HG03039 (cell line): ENCODE measurements at regions not wholly inside any gene's neighbourhood (a gene's known extent, or its start where the extent isn't known, plus 50 kb on each side); places are given as distances from the start of the nearest gene placed in this dataset.

ENCODE experiments used
- ATAC-seq: cut with Tn5 transposase; IDR thresholded peaks from one replicate; pipeline ENCODE4 v1.9.1; 2021; ENCODE audit warnings: mild to moderate bottlenecking, moderate library complexity; ENCODE audit not compliant: unreplicated experiment

DNA sequence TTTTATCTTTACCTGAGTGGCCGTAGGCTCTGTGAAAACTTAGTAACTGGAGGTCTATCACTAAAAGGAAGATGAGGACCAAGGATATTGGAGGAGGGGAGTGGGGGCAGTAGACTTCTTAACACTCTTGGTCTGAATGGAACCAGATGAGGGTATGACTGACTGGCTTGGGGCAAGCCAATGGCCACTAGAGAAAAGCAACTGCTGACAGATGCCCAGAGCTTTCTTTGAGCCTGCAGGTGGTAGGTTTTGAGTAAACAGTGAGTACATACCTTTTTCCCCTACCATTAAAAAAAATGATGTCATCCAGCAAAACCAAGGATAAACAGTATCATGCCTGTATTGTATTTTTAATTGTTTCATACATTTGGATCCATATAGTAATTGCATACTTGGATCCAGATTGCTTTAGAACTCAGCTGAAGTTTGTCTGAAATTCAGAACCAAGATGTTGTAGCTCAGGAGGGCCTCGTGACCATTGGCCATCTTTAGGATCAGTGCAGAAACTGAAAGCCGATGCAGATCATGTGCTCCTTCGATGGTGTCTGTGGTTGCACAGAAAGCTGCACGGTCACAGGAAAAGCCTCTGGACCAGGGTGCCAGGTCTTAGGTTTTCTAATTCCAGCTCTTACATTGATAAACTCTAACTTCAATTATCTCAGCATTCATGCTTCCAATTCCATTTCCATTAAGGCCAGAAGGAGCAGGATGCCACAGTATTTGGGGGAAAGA is 131.0 kb downstream of the PDGFRA start:
- ATAC-seq = no peak

DNA sequence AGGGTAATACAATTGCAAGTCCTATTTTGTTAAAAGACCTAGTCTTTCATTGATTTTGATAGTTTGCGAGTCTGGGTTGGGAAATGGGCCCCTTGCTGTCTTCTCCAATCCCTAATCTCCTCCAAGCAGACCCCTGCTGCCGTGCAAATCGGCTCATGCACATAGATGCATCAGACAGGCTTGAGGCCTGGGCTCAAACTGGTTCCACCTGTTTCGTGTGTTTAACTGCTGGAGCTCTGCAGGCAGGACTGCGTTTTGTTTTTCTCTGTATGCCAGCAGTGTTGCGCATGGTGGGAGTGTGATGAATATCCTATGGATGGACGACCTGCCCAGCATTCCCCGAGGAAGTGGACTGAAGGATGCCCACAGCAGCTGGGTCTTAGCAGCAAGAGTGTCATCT is 133.9 kb downstream of the PDGFRA start:
- no peak for ATAC-seq

DNA sequence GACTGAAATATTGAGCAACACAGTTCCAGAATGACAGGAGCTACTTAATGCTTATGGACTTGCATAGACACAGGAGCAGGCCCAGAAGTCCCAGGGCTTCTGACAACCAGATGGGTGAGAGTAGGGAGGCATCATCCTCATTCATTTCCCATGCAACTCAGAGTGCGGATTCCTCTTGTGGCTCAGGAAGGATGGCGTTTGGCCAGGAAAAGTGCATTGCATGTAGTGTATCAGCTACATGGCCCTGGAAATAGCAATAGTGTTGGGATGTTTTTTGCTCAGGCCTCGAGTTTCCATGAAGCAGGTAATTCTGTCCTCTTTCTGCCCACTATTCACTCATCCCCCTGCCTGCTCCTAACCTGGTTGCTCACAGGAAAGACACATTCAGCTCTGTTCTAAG is 136.6 kb downstream of the PDGFRA start:
- no peak for ATAC-seq

DNA sequence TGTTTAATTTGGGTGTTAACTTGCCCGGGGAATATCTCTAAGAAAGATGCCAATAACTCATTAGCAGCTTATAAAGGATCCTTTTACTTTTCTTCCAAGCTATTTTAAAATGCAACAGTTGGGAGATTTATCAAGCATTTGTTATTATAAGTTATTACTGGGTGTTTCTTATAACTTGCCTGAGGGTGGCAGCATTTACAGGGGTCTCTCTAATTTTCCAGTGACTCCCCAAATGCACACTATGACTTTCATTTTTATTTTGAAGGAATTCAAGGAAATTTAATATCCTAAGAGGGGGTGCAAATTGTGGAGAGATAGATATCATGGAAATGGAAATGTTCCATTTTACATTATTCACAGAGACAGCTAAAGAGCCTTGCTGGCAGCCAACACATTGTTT is 138.0 kb downstream of the PDGFRA start:
- no peak for ATAC-seq

DNA sequence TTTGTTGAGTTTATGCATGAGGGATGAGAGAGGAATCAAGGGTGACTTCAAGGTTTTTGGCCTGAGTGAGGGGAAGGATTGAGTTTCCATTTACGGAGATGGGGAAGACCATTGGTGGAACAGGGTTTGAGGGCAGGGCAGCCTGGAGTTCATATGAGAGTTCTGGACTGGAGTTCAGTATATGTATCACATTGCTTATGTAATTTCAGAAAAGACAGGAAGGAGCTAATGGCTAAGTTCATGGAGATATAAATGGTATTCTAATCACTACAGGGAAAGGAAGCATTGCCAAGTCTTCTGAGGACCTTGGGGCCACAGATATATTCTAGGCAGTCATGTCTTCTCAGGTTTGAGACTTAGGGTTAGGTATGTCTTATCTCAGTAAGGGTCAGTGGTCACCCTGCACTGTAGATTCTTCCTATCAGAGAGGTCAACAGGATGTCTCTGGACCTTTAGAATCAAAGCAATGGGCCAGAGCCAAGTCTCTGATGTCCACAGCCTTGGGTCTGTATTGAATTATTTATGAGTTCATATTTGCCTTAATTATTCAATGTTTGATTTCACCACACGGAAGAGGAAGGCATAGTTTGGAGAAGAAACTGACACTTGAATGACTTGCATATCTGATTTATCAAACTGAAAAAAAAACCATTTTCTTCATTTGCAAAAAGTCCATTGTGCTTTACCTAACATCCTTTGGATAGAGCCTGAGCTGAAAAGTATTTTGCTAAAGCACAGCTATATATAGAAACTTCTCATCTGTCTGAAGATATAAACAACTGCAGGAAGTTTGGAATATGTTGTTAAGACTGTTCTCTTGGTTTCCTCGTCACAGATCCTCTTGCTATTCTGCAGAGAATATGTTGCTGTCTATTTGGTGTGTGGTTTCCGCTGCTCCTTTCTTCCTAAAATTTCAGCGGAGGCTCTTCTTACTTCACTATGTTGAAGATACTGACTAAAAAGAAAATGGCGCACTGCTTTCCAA is 139.5 kb downstream of the PDGFRA start:
- no peak for ATAC-seq

DNA sequence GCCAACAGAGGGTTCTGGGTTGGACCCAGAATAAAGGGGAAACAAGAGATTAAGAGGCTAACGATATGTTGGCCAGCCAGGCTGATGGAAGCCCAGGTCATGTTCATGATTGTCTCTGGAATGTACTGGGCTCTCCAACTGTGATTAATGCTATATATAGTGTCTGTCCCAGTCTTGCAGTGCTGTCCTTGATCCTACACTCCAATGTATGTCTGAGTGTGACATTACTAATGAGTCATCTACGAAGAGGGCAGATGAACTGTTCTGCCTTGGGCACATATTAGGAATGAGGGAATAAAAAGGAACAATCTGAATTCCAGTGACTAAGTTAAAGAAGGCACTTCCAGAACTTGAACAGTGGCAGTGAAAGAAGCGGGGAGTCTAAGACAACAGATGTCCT is 142.1 kb downstream of the PDGFRA start:
- no peak for ATAC-seq

DNA sequence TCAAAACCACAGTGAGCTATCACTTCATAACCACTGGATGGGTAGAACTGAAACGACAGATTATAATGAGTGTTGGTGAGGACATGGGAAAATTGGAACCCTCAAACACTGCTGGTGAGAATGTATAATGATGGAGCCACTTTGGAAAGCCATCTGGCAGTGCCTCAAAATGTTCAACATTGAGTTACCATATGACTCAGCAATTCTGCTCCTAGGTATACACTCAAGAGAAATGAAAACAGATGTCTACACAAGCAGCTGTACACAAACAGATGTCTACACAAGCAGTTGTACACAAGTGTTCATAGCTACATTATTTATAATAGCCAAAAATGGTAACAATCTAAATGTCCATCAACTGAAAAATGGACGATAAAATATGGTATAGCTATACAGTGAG is 143.9 kb downstream of the PDGFRA start:
- no peak for ATAC-seq

DNA sequence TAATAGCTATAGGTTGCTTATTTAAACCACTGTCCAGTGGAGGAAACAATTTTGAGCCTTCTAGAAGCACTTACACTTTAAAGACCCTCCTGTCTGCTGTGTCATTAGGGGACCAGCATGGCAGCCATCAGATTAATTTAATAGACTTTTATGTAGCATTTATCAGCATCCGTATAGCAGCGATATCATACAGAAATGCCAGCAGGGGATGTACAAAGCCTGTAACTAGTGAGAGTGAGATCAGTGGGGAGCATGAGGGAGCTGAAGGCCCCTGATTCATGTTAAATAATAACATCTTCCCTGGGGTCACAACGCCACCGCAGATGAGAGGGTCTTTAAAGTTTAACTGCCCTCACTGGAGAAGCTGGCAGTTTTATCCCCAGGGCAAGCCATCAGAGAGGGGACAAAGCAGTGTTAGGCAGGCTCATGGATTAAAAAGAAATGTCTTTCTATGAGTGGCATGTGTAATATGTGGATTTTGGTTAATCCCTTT is 144.7 kb downstream of the PDGFRA start:
- no peak for ATAC-seq

DNA sequence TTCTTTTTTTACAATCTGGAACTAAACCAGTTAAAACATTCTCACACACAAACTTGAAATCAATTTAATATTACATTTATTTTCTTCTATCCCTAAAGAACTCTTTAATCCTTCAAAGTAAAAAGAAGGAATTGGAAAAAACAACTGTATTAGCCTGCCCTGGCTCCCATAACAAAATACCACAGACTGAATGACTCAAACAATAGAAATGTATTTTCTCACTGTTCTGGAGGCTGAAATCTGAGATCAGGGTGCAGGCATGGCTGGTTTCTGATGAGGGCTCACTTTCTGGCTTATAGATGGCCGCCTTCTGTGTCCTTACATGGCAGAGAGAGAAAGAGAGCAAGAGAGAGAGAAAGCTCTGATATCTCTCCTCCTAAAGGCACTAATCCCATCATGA is 149.4 kb downstream of the PDGFRA start:
- ATAC-seq = no peak

DNA sequence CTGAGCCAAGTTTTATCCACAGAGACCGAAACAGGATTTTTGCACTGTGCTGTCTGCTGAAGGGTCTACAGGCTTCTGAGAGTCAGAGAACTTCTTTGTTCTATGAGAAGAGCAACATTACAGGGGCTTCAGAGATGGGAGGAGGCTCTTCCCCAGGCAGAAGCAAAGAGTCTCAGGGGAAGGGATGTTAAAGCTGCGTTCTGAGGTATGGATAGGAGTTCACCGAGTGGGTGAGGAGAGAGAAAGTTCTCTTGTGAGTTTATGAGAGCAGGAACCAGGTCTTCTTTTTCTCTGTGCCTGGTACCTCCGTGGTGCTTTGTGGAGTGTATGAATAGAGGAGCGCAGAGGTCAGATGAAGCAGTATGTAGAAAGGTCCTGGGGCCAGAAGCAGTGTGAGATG is 155.1 kb downstream of the PDGFRA start:
- ATAC-seq = no peak

DNA sequence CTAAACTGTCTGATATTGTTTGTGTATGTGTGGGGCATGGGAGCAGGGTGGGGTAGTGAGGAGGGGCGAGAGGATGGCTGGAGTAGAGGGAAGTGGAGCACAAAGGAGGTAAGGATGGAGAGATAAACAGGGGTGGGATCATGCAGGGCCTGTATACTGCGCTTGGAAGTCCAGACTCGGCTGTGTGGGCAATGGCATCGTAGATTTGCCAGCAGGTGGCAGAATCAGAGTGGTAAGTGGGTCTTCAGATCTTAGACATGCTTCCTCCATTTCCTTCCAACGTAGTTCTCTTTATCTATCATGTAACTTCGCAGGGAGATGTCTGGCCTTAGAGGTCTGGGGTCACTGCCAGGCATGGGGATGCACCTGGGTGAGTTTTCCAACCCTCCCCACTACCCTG is 155.5 kb downstream of the PDGFRA start:
- no peak for ATAC-seq

DNA sequence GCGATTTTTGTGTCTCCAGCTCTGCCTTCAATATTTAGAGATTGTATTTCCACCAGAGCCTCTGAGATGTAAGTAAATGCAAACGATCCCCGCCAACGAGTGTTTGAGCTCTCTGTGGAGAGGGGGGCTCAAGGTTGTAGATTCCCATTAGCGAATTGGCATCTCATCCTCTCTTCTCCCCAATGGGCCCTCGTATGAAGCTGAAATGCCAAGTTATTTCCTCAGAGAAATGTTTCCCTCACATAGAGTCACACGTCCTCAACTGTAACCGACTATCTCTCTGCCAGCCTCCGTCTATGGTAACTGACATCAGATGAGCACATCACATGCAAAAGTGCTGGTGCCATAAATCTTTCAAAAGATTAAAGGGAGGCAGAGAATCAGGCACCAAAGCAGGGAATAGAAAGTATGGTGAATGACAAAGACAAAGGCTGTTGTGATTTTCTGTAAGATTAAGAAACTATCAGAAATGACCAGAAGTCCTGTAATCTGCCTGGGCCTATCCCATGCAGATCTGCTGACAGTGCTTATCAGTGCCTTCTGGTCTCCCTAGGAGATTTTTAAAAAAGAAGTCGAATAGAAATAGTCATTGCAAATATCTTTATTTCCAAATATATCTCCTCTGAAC is 157.1 kb downstream of the PDGFRA start:
- ATAC-seq = no peak

DNA sequence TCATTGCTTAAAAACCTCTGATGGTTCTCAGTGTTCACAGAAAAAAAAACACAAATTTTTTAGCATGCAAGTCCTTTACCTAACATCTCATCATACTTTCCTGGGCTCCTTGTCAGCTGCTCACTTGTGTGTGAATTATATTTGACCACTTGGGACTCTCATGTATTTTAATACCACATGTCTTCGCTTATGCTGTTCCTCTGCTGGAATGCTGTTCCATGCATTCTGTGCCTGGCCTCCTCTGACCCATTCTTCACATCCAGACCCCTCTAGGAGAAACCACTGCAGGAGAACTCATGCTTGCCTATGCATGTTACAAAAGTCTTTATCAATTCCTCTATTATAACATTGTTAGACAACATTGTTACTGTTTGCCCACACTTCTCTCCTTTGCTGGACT is 157.6 kb downstream of the PDGFRA start:
- no peak for ATAC-seq

DNA sequence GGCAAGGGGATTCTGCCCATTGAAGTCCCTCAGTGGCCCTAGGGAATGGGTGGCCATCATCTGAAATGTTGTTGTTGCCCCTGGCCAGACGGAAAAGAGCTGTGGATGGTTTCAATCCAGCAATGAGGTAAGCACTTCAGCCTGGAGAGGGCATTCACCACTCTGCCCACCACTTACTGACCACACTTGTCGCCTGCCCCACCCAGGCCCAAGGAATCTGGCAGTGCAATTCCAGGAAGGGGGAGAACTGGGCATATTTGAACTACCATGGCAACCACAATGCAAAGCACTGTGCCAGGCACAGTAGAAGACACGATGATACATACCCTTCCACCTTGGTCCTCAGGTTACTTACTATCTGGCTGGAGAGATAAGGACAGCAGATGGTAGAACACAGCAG is 161.6 kb downstream of the PDGFRA start:
- no peak for ATAC-seq

DNA sequence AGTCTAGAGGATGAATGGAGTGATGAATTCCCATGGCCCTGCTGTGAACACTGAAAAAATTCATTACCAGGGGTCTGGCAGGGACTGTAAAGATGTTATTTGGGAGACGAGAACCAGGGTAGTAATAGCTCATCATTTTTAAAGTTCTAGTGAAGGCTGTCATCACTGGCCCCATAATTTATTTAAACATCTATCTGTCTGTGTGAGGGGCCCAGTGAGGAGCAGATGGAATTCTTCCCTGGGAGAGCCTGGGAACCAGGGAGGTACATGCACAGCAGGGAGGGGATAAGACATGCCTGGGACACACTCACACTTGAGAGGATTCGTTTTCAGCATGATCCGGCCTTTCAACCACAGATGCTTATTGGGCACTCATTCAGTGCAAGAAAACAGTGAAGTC is 162.0 kb downstream of the PDGFRA start:
- no peak for ATAC-seq

DNA sequence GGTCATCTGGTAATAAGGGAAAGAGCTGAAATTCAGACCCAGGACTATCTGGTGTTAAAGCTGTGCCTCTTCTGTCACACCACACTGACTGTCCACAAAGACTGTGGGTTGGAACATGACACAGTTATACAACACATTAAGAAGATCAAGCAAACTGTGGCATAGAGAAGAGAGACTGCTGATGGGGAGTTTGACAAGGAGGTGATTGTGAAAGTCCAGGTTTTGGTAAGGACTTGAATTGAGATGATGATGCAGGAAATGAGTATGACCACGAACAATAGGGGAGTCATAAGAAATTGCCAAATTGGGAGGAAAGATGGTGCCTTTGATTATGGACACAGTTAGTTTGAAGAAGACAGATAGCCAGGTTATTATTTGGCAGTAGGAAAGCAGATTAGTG is 163.4 kb downstream of the PDGFRA start:
- ATAC-seq = no peak

DNA sequence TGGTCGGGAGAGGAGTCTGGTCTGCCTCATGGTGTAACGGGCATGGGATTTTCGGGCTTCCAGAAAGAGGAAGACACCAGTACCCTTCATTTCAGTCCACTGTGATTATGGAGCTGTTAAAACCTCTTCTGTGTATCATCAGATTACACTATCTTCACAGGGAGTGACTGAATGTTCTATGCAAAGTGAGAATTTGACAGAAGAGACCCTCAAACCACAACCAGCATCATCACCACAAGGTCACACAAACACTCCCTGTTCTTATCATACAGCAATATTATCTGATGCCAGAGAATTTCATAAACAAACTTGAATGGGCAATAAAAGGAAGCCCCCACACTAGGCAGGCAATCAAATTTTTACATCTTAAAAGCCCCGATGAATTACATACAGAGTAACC is 164.2 kb downstream of the PDGFRA start:
- no peak for ATAC-seq

DNA sequence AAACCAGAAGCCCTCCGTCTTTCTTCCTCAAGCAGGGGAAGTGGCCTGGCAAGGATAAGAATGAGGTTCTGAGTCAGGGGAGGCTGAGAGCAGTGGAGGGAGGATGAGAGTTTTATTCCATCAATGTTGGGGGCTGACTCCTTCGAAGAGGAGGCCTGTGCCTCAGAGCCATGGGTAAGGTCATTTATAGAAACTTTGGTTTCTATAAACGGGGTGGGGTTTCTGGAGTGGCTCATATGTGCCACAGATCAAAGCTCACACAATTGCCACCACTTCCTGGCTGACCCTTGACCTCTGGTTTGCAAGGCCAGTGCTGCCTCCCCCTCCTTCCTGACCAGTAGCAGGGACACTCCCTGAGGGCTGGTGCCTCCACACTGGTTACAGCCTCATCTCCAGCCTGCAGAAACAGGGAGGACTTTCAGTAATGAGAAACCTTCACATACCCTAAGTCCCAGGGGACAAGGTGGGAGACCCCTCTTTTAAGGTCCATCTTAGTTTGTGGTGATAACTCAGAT is 166.0 kb downstream of the PDGFRA start:
- ATAC-seq = no peak

DNA sequence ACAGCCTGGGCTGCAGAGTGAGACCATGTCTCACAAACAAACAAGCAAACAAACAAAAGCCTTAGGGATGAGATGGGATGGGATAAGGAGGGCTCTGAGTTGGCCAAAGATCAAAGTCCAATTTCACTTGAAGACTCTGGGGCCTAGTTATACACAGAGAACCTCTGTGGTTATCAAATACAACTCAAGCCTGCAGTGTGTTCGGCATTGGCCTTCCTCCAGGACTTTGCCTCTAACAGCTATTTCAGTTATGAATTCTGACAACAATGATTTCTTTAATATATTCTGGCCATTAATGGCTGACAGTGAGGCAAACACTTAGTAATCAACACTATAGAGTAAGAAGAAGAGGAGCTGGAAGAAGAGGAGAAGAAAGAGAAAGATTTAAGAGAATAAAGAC is 171.1 kb downstream of the PDGFRA start:
- ATAC-seq = no peak

DNA sequence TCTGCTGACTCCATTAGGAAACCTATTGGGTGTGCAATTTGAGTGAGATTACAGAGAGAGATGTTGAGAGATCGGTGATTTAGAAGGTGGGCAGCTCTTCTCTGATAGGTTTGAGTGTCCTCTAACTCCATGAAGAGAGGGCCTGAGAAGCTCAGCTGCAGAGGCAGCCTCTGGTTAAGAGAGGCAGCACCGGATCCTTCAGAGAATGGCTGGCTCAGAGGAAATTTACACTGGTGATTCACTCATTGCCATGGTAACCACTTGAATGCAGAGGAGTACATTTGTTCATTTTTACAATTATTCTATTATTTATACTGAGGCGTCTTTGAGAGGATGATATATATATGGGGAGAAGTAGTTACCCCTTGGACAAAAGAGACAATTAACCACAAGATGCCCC is 171.7 kb downstream of the PDGFRA start:
- ATAC-seq = no peak

DNA sequence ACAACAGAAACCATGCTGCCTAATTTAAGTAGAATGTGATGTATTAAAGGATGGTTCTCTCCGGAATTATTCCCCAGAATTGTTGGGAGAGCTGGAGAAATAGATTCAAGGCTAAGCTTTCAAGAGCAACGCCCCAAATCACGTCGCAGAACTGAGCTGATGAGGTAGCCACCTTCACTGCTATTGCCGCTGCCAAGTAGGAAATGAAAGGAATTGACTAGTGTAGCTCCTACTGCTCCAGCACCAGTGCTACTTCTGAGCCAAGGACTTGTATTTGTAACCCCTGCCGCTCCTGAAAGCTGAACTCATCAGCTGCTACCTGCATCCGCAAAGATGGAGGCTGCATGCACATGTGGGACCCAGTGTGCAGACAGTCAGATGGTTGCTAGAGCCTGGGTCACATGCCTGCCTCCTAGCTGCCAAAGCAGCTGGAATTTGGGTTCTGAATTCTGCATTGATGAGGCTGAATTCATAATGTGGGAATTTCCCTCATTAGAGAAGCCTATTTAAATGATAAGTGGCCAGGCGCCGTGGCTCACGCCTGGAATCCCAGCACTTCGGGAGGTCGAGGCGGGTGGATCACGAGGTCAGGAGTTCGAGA is 173.9 kb downstream of the PDGFRA start:
- no peak for ATAC-seq
